B cell (primary cell): ENCODE measurements at regions not wholly inside any gene's neighbourhood (a gene's known extent, or its start where the extent isn't known, plus 50 kb on each side); places are given as distances from the start of the nearest gene placed in this dataset.

Experiments
- ATAC-seq: fragments of 200-7000 bp; cut with Tn5 transposase; one replicate; pipeline ENCODE4 v1.10.0; 2021; ENCODE audit warnings: low read depth, mild to moderate bottlenecking, moderate number of reproducible peaks, moderate library complexity
- CTCF ChIA-PET: fragments of 350-600 bp; sonication (Branson Sonifier 250); formaldehyde crosslinking; loops from one replicate; lab custom pipeline; 2021; ENCODE audit warnings: antibody characterized with exemption, inconsistent platforms; lab: Charles Lee
- POLR2A ChIA-PET: fragments of 350-600 bp; sonication (Branson Sonifier 250); formaldehyde crosslinking; loops from one replicate; lab custom pipeline; 2021; ENCODE audit warnings: antibody characterized with exemption; lab: Charles Lee
- DNase-seq: peaks from one replicate; pipeline ENCODE4 v3.0.0; 2013
- H2AFZ ChIP-seq: 2 replicates; pipeline ENCODE4 v1.6.1; 2012; ENCODE audit warnings: mild to moderate bottlenecking, low read depth, low read length; ENCODE audit not compliant: insufficient read depth, poor library complexity, severe bottlenecking
- H3K27ac ChIP-seq, 2 donors: 1 replicate in 1 of 2; 2 replicates in 1 of 2; pipeline ENCODE4 v1.5.1; 2012 to 2013; ENCODE audit warnings: low read length in 2 of 2, mild to moderate bottlenecking in 2 of 2, moderate library complexity in 1 of 2
- H3K27me3 ChIP-seq, 4 experiments: fragments of 200-600 bp in 1 of 4; sonication (generic) in 1 of 4; replicated peaks in 1 of 4; 1 replicate in 2 of 4; 2 replicates in 2 of 4; pipeline versions ENCODE4 v1.6.1 to v1.7.0; 2013 to 2016; ENCODE audit warnings: low read length in 3 of 4, mild to moderate bottlenecking in 2 of 4, mixed read lengths in 1 of 4, moderate library complexity in 1 of 4; ENCODE audit not compliant: insufficient read depth in 4 of 4, control insufficient read depth in 3 of 4; ENCODE audit errors: control extremely low read depth in 1 of 4
- H3K36me3 ChIP-seq, 2 experiments: replicated peaks in 1 of 2; 1 replicate in 1 of 2; 2 replicates in 1 of 2; pipeline versions ENCODE4 v1.6.1 to v1.7.1; 2013; ENCODE audit warnings: low read length in 1 of 2; ENCODE audit not compliant: insufficient read depth in 2 of 2, control insufficient read depth in 1 of 2; ENCODE audit errors: control extremely low read depth in 1 of 2, extremely low read depth in 1 of 2
- H3K4me1 ChIP-seq, 2 donors: fragments of 200-600 bp in 1 of 2; sonication (generic) in 1 of 2; 1 replicate in 1 of 2; 2 replicates in 1 of 2; pipeline versions ENCODE4 v1.5.1 to v1.6.1; 2013 to 2017; ENCODE audit warnings: low read length in 2 of 2; ENCODE audit not compliant: control insufficient read depth in 2 of 2, insufficient read depth in 2 of 2
- H3K4me2 ChIP-seq: replicated peaks from 2 replicates; pipeline ENCODE3; 2012; ENCODE audit warnings: mild to moderate bottlenecking, low read depth, low read length; ENCODE audit not compliant: poor library complexity, severe bottlenecking
- H3K4me3 ChIP-seq, 5 experiments: fragments of 200-600 bp in 1 of 5; sonication (generic) in 1 of 5; 1 replicate in 3 of 5; 2 replicates in 2 of 5; pipeline versions ENCODE4 v1.5.1 to v1.7.0; 2011 to 2016; ENCODE audit warnings: low read length in 4 of 5, mild to moderate bottlenecking in 4 of 5, low read depth in 2 of 5, control low read depth in 1 of 5, moderate library complexity in 1 of 5; ENCODE audit not compliant: insufficient read depth in 1 of 5; ENCODE audit errors: control extremely low read depth in 1 of 5, extremely low read depth in 1 of 5
- H3K79me2 ChIP-seq: fragments of 200-600 bp; sonication (generic); one replicate; pipeline ENCODE4 v1.6.0; 2016; ENCODE audit warnings: low read length; ENCODE audit not compliant: control insufficient read depth, insufficient read depth
- H3K9ac ChIP-seq: fragments of 200-600 bp; sonication (generic); 2 replicates; pipeline ENCODE4 v1.6.1; 2017; ENCODE audit warnings: mild to moderate bottlenecking, low read length, moderate library complexity
- H3K9me3 ChIP-seq, 3 donors: one replicate each; pipeline versions ENCODE4 v1.6.1 to v1.7.1; 2013; ENCODE audit warnings: low read length in 2 of 3; ENCODE audit not compliant: control insufficient read depth in 2 of 3, insufficient read depth in 1 of 3; ENCODE audit errors: control extremely low read depth in 1 of 3
- H4K20me1 ChIP-seq: 2 replicates; pipeline ENCODE4 v1.6.0; 2012; ENCODE audit warnings: mild to moderate bottlenecking, low read length; ENCODE audit not compliant: insufficient read depth, control insufficient read depth, poor library complexity, severe bottlenecking
- H3K27ac Mint-ChIP-seq: one replicate; pipeline ENCODE4 v1.8.0; 2021; ENCODE audit warnings: mixed read lengths
- H3K27me3 Mint-ChIP-seq: one replicate; pipeline ENCODE4 v1.8.0; 2021; ENCODE audit warnings: mixed read lengths
- H3K4me1 Mint-ChIP-seq: one replicate; pipeline ENCODE4 v1.8.0; 2021; ENCODE audit warnings: mixed read lengths
- H3K4me3 Mint-ChIP-seq: one replicate; pipeline ENCODE4 v1.8.0; 2021; ENCODE audit warnings: mixed read lengths
- H3K9me3 Mint-ChIP-seq: one replicate; pipeline ENCODE4 v1.8.0; 2022; ENCODE audit warnings: mixed read lengths; ENCODE audit not compliant: insufficient read depth
- EZH2 ChIP-seq: IDR thresholded peaks from 2 replicates; pipeline ENCODE4 v1.6.1; 2012; ENCODE audit warnings: borderline replicate concordance, low read depth, mild to moderate bottlenecking, moderate library complexity, low read length; ENCODE audit not compliant: insufficient read depth, poor library complexity, severe bottlenecking
- WGBS: methylation state at CpG from one replicate; pipeline ENCODE4 v1.1.5; 2013; ENCODE audit warnings: missing lambda C conversion rate; ENCODE audit not compliant: insufficient coverage; 5-methylcytosine and 5-hydroxymethylcytosine counted together
- intact Hi-C: fragments of 100-400 bp; cut with micrococcal nuclease; formaldehyde crosslinking; loops from one replicate; pipeline ENCODE4 v1.10.0; 2022
- TF ChIP-seq, protein P1 (sequence below): fragments of 200-600 bp; IDR thresholded peaks from one replicate; pipeline ENCODE4 v1.8.0; 2022; ENCODE audit warnings: antibody characterized with exemption, mild to moderate bottlenecking

DNA sequence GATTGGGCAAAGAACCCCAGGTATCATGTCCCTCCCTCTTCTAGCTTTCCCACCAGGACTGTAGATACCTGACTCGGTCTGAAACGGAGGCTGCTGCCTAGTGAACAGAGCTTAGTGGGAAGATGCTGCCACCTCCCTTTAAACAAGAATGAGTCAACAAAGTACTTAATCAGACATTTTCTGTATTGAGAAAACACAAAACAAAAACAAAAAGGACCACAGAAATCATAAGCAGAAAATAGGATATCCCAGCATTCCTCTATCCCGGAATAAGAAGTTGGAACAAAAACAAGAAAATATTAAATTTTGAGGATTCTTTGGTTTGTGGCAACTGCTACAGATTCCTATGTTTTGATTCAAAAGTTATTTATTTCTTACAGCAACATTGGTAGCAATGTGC is 51.7 kb upstream of the COL8A1 start:
- Histone ChIP-seq H2AFZ (no peak overlapping the region), H3K4me1 (no peaks in the 10 kb centered on the region), H3K79me2 (no peaks in the 10 kb centered on the region), H3K4me3 (no peak overlapping the region), H3K27ac (no peak overlapping the region), H3K27me3 (no peaks in the 10 kb centered on the region), H3K9ac (no peak overlapping the region), H3K36me3 (no peaks in the 10 kb centered on the region), H4K20me1 (no peaks in the 10 kb centered on the region), H3K4me2 (no peak overlapping the region), H3K9me3 (no peaks in the 10 kb centered on the region)
- TF ChIP-seq, protein P1, sequence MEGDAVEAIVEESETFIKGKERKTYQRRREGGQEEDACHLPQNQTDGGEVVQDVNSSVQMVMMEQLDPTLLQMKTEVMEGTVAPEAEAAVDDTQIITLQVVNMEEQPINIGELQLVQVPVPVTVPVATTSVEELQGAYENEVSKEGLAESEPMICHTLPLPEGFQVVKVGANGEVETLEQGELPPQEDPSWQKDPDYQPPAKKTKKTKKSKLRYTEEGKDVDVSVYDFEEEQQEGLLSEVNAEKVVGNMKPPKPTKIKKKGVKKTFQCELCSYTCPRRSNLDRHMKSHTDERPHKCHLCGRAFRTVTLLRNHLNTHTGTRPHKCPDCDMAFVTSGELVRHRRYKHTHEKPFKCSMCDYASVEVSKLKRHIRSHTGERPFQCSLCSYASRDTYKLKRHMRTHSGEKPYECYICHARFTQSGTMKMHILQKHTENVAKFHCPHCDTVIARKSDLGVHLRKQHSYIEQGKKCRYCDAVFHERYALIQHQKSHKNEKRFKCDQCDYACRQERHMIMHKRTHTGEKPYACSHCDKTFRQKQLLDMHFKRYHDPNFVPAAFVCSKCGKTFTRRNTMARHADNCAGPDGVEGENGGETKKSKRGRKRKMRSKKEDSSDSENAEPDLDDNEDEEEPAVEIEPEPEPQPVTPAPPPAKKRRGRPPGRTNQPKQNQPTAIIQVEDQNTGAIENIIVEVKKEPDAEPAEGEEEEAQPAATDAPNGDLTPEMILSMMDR: no peak
- no peak for TF ChIP-seq EZH2
- Mint-ChIP-seq H3K9me3 (peaks cover 3% of the 10 kb centered on the region), H3K27me3 (no peaks in the 10 kb centered on the region), H3K4me3 (no peak overlapping the region), H3K4me1 (no peaks in the 10 kb centered on the region), H3K27ac (no peak overlapping the region)
- ChIA-PET POLR2A (no interaction called here), CTCF (no interaction called here)
- no CpG with 5 or more reads among the region's 3 CpGs for WGBS
- DNase-seq: no peak
- ATAC-seq: no peak
- intact Hi-C loops: no loop called here

GRCh38 chr3:99579965-99580364 is 58.4 kb upstream of the COL8A1 start:
- Histone ChIP-seq H4K20me1 (no peaks in the 10 kb centered on the region), H3K27ac (no peak overlapping the region), H3K4me1 (no peaks in the 10 kb centered on the region), H3K4me2 (no peak overlapping the region), H3K36me3 (no peaks in the 10 kb centered on the region), H3K9ac (no peak overlapping the region), H3K4me3 (no peak overlapping the region), H3K9me3 (no peaks in the 10 kb centered on the region), H3K79me2 (no peaks in the 10 kb centered on the region), H2AFZ (no peak overlapping the region), H3K27me3 (no peaks in the 10 kb centered on the region)
- H3K27ac Mint-ChIP-seq: no peak overlapping the region
- TF ChIP-seq, protein P1: no peak
- no peak for TF ChIP-seq EZH2
- ATAC-seq: no peak
- ChIA-PET POLR2A (no interaction called here), CTCF (no interaction called here)
- no peaks in the 10 kb centered on the region for H3K27me3 Mint-ChIP-seq
- H3K4me3 Mint-ChIP-seq: no peak overlapping the region
- DNase-seq: no peak
- intact Hi-C loops: no loop called here
- no peaks in the 10 kb centered on the region for H3K4me1 Mint-ChIP-seq
- WGBS: 100% methylated on average over 1 of the region's 3 CpGs
- peaks cover 3% of the 10 kb centered on the region for H3K9me3 Mint-ChIP-seq
